Peyer's patch (tissue), 4 donors: ENCODE measurements at regions not wholly inside any gene's neighbourhood (a gene's known extent, or its start where the extent isn't known, plus 50 kb on each side); places are given as distances from the start of the nearest gene placed in this dataset.

Source experiments
- DNase-seq, 3 donors: peaks; one replicate each; pipeline ENCODE4 v3.0.0-alpha.2; 2017 to 2019
- H3K27ac ChIP-seq, 4 donors: fragments of 200-600 bp; sonication (generic); one replicate each; pipeline ENCODE4 v1.5.1; 2016 to 2019
- H3K27me3 ChIP-seq, 2 donors: fragments of 200-600 bp; sonication (generic); one replicate each; pipeline ENCODE4 v1.5.1; 2019
- H3K36me3 ChIP-seq, 3 donors: fragments of 200-600 bp; sonication (generic); one replicate each; pipeline ENCODE4 v1.5.1; 2016 to 2019
- H3K4me1 ChIP-seq, 4 donors: fragments of 200-600 bp; sonication (generic); one replicate each; pipeline ENCODE4 v1.5.1; 2016 to 2019
- H3K4me3 ChIP-seq, 4 donors: fragments of 200-600 bp; sonication (generic); 1 replicate in 3 of 4; 2 replicates in 1 of 4; pipeline ENCODE4 v1.5.1; 2016 to 2019; ENCODE audit warnings: mild to moderate bottlenecking in 1 of 4
- H3K9me3 ChIP-seq, 4 donors: fragments of 200-600 bp; sonication (generic); one replicate each; pipeline ENCODE4 v1.5.1; 2016 to 2019; ENCODE audit warnings: mild to moderate bottlenecking in 1 of 4
- POLR2A ChIP-seq, 2 donors: fragments of 450-650 bp; IDR thresholded peaks; one replicate each; pipeline ENCODE4 v1.5.1; 2017; ENCODE audit warnings: antibody characterized with exemption in 2 of 2, mild to moderate bottlenecking in 2 of 2, moderate library complexity in 2 of 2
- TF ChIP-seq, protein P1 (sequence below), 6 experiments: fragments of 450-650 bp in 4 of 6; fragments of 200-600 bp in 2 of 6; sonication (generic) in 1 of 6; IDR thresholded peaks; one replicate each; pipeline ENCODE4 v1.5.1; 2017 to 2019; ENCODE audit warnings: antibody characterized with exemption in 6 of 6, mild to moderate bottlenecking in 3 of 6, moderate library complexity in 1 of 6

DNA sequence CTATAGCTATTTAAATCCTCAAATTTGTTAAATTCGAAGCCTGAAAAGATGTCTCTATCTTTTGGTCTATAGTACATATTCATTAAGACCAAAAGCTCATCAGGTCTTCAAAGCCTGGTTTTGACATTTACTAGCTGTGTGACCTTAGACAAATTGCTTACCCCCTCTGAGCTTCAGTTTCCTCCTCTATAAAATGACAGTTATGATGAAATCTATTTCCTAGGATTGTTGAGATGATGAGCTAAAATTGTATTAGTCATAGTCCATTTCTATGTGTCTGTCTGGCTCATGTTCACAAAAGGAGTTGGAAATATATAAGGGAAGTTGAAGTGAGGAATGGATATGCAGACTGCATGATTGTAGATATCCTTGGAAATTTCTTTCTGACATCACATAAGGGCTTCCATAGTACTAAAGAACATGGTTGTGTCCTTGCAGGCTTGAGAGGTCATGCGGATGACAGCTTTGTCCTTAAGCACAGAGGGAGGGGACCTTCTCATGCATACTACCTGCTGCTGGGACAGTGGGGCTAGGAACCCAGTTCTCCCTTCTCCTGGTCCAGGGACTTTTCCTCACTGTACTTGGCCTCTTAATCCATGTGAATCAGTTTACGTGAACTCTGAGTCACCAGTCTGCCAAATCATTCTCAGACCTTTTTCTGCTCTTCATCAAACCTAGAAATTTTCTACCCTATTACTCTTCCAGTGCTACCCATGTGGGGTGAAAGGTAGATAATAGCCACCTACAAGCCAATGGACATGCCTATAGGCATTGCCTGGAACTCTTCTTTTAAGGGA, 487.5 kb upstream of the SALL1 start:
- TF ChIP-seq, protein P1, sequence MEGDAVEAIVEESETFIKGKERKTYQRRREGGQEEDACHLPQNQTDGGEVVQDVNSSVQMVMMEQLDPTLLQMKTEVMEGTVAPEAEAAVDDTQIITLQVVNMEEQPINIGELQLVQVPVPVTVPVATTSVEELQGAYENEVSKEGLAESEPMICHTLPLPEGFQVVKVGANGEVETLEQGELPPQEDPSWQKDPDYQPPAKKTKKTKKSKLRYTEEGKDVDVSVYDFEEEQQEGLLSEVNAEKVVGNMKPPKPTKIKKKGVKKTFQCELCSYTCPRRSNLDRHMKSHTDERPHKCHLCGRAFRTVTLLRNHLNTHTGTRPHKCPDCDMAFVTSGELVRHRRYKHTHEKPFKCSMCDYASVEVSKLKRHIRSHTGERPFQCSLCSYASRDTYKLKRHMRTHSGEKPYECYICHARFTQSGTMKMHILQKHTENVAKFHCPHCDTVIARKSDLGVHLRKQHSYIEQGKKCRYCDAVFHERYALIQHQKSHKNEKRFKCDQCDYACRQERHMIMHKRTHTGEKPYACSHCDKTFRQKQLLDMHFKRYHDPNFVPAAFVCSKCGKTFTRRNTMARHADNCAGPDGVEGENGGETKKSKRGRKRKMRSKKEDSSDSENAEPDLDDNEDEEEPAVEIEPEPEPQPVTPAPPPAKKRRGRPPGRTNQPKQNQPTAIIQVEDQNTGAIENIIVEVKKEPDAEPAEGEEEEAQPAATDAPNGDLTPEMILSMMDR (IDR thresholded peaks at IDR 0.05) = no peak
- TF ChIP-seq POLR2A (IDR thresholded peaks at IDR 0.05) = no peak
- H3K36me3 ChIP-seq = no peaks in the 10 kb centered on the region
- H3K27me3 ChIP-seq = no peaks in the 10 kb centered on the region
- no peak overlapping the region for H3K4me3 ChIP-seq
- H3K9me3 ChIP-seq = no peaks in the 10 kb centered on the region
- no peaks in the 10 kb centered on the region for H3K4me1 ChIP-seq
- no peak overlapping the region for H3K27ac ChIP-seq
- DNase-seq = no peak

GRCh38 chr16:51637770-51638094, 486.7 kb upstream of the SALL1 start:
- no peaks in the 10 kb centered on the region for H3K36me3 ChIP-seq
- no peak overlapping the region for H3K4me3 ChIP-seq
- no peak for DNase-seq
- H3K27me3 ChIP-seq = no peaks in the 10 kb centered on the region
- no peak overlapping the region for H3K27ac ChIP-seq
- no peak for TF ChIP-seq POLR2A (IDR thresholded peaks at IDR 0.05)
- TF ChIP-seq, protein P1 (IDR thresholded peaks at IDR 0.05) = no peak
- H3K4me1 ChIP-seq = no peaks in the 10 kb centered on the region
- H3K9me3 ChIP-seq = no peaks in the 10 kb centered on the region

DNA sequence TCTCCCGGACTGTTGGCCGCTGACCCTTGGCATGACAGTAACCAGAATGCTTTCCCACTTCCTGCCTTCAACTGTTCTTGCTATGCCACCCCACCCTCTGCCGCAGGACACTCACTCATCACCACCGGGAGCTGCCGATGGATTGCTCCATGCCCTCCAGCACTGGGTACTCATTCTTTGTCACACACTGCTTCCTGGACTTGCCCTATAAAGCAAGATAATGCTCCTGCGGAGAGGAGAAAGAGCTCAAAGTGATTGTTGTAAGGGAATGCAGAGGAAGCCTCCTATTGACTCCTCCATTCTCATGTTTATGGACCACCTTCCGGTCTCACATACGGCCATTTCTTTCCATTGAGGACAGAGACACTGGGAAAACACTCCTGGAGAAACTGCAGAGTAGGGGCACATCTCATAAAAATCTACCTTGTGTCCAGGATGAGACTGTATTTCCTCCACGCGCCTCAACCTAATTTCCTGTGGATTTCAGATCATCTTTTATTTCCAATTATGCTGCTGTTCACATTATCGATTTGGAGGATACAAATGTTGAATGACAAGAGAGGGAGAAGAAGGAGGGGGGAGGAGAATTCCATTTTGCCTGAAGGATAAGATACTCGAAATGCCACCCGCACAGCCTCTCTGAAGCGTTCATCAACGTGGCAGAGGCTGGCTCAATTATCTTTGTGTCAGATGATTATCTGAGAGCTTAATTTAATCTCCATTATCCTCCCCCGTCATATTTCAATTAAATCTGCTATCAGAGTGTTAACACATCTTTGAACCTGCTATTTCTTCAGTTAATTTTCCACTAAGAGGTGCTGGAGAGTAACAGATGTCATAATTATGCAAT, 486.1 kb upstream of the SALL1 start:
- H3K27me3 ChIP-seq = no peaks in the 10 kb centered on the region
- H3K9me3 ChIP-seq = no peaks in the 10 kb centered on the region
- DNase-seq = no peak
- TF ChIP-seq, protein P1 (IDR thresholded peaks at IDR 0.05) = no peak
- H3K36me3 ChIP-seq = no peaks in the 10 kb centered on the region
- H3K27ac ChIP-seq = no peak overlapping the region
- H3K4me1 ChIP-seq = no peaks in the 10 kb centered on the region
- no peak overlapping the region for H3K4me3 ChIP-seq

GRCh38 chr16:51635181-51635580, 484.1 kb upstream of the SALL1 start:
- no peak for DNase-seq
- Histone ChIP-seq H3K9me3 (no peaks in the 10 kb centered on the region), H3K27me3 (no peaks in the 10 kb centered on the region), H3K27ac (no peak overlapping the region), H3K4me1 (no peaks in the 10 kb centered on the region), H3K36me3 (no peaks in the 10 kb centered on the region), H3K4me3 (no peak overlapping the region)
- TF ChIP-seq, protein P1 (IDR thresholded peaks at IDR 0.05) = no peak
- TF ChIP-seq POLR2A (IDR thresholded peaks at IDR 0.05) = no peak

- Histone ChIP-seq H3K4me1 (no peaks in the 10 kb centered on the region), H3K27ac (no peak overlapping the region), H3K9me3 (no peaks in the 10 kb centered on the region), H3K4me3 (no peak overlapping the region), H3K27me3 (no peaks in the 10 kb centered on the region), H3K36me3 (no peaks in the 10 kb centered on the region)
- DNase-seq = no peak
- no peak for TF ChIP-seq POLR2A (IDR thresholded peaks at IDR 0.05)
- TF ChIP-seq, protein P1 (IDR thresholded peaks at IDR 0.05) = no peak
Observed at GRCh38 chr16:51630076-51630475, 479.0 kb upstream of the SALL1 start.
